Breast epithelium (tissue), 4 donors: ENCODE measurements at regions not wholly inside any gene's neighbourhood (a gene's known extent, or its start where the extent isn't known, plus 50 kb on each side); places are given as distances from the start of the nearest gene placed in this dataset.

Experiments used
- DNase-seq, 2 donors: peaks; one replicate each; pipeline ENCODE4 v3.0.0-alpha.2; 2019; ENCODE audit warnings: low spot score in 2 of 2
- H3K27ac ChIP-seq, 2 donors: fragments of 200-600 bp; sonication (generic) in 1 of 2; one replicate each; pipeline ENCODE4 v1.5.1; 2016 to 2019; ENCODE audit warnings: mild to moderate bottlenecking in 1 of 2
- H3K27me3 ChIP-seq, 2 donors: fragments of 200-600 bp; sonication (generic) in 1 of 2; one replicate each; pipeline versions ENCODE4 v1.5.1 to v1.6.0; 2017 to 2019; ENCODE audit warnings: control low read depth in 1 of 2, mild to moderate bottlenecking in 1 of 2
- H3K36me3 ChIP-seq: fragments of 200-600 bp; one replicate; pipeline ENCODE4 v1.5.1; 2019
- H3K4me1 ChIP-seq, 2 donors: fragments of 200-600 bp; sonication (generic); one replicate each; pipeline ENCODE4 v1.5.1; 2016 to 2019; ENCODE audit warnings: control low read depth in 1 of 2
- H3K4me3 ChIP-seq, 3 donors: fragments of 200-600 bp; sonication (generic); 1 replicate in 2 of 3; 2 replicates in 1 of 3; pipeline ENCODE4 v1.5.1; 2016 to 2019; ENCODE audit warnings: mild to moderate bottlenecking in 3 of 3, moderate library complexity in 2 of 3
- H3K9me3 ChIP-seq, 2 donors: fragments of 200-600 bp; sonication (generic) in 1 of 2; one replicate each; pipeline ENCODE4 v1.5.1; 2016 to 2019; ENCODE audit warnings: control low read depth in 1 of 2
- CTCF ChIP-seq, 3 donors: fragments of 450-650 bp; IDR thresholded peaks; one replicate each; pipeline ENCODE4 v1.5.1; 2016 to 2017; ENCODE audit warnings: antibody characterized with exemption in 3 of 3, mild to moderate bottlenecking in 3 of 3, moderate library complexity in 3 of 3
- POLR2A ChIP-seq: fragments of 450-650 bp; IDR thresholded peaks from one replicate; pipeline ENCODE4 v1.6.1; 2016; ENCODE audit warnings: antibody characterized with exemption, mild to moderate bottlenecking, moderate library complexity
- POLR2AphosphoS5 ChIP-seq, 3 donors: sonication (generic); formaldehyde crosslinking; IDR thresholded peaks; one replicate each; pipeline ENCODE4 v1.6.1; 2017; ENCODE audit warnings: antibody characterized with exemption in 3 of 3
- intact Hi-C: fragments of 100-400 bp; cut with DNase I; formaldehyde crosslinking; loops from one replicate; pipeline ENCODE4 v1.15.1; 2023; ENCODE audit warnings: low total_unique reads

DNA sequence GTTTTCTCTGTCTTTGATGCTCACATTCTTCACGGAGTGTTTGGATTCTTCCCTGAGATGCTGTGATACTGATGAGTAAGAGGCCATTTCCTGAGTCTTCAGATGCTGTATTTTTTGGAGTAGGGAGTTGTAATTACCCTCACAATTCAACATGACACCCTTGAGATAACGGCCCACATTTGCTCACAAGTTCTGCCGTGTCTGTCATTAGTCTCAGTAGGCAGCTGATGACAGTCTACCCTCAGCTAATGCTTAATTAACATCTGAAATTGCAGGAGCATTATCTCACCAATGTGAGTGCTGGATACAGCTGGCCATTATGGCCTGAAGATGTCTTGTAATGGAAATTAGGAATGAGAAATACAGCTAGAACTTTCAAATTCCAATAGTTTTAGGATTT, 307.1 kb upstream of the ADCY2 start:
- Histone ChIP-seq H3K27me3 (no peaks in the 10 kb centered on the region), H3K9me3 (peaks cover 0 to 5% of the 10 kb centered on the region in 2 donors), H3K4me1 (no peaks in the 10 kb centered on the region), H3K36me3 (no peaks in the 10 kb centered on the region), H3K4me3 (no peak overlapping the region), H3K27ac (no peak overlapping the region)
- TF ChIP-seq CTCF (IDR thresholded peaks at IDR 0.05) (no peak), POLR2AphosphoS5 (IDR thresholded peaks at IDR 0.05) (no peak), POLR2A (no peak)
- no peak for DNase-seq
- intact Hi-C loops = no loop called here

DNA sequence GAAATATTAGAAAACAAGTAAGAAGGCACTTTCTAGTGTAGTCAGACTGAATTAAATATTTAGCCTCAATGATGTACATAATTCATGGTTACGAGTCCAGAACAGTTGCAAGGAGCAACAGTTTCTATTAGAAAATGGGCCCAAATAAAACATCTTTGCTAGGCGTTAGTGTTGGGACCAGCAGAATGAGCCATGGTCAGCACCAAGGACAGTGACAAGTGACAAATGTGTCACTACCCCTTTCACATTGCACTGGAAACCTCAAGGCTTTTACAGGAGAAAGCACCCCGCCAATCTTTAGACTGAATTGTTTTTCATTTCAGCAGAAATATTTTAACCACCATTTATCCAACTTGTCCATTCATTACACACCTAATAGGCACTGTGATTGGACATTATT, 301.3 kb upstream of the ADCY2 start:
- Histone ChIP-seq H3K27ac (no peak overlapping the region), H3K36me3 (no peaks in the 10 kb centered on the region), H3K27me3 (no peaks in the 10 kb centered on the region), H3K4me1 (no peaks in the 10 kb centered on the region), H3K4me3 (no peak overlapping the region), H3K9me3 (no peaks in the 10 kb centered on the region)
- DNase-seq = no peak
- no peak for TF ChIP-seq POLR2AphosphoS5 (IDR thresholded peaks at IDR 0.05)
- no peak for TF ChIP-seq CTCF (IDR thresholded peaks at IDR 0.05)
- TF ChIP-seq POLR2A = no peak
- intact Hi-C loops = loop anchor here (5.0 kb wide), 1 partner anchor 407 kb away; no protein-coding TSS in a partner anchor

DNA sequence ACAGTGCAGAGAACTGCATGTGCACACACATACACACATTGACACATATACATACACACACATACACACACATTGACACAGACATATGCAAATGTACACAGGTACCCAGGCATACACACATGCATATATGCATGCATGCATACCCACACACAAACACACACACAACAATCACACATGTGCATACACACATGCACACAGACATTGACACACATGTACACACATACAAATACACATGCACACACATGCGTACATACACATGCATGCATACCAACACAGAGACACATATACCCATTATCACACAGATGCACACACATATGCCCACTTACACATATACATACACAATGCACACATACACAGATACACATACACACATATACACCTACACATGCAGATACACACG, 299.6 kb upstream of the ADCY2 start:
- H3K4me1 ChIP-seq = no peaks in the 10 kb centered on the region
- intact Hi-C loops = loop anchor here (5.0 kb wide), 1 partner anchor 409 kb away; no protein-coding TSS in a partner anchor
- no peak overlapping the region for H3K27ac ChIP-seq
- TF ChIP-seq POLR2A = no peak
- TF ChIP-seq POLR2AphosphoS5 (IDR thresholded peaks at IDR 0.05) = no peak
- no peak for TF ChIP-seq CTCF (IDR thresholded peaks at IDR 0.05)
- H3K27me3 ChIP-seq = no peaks in the 10 kb centered on the region
- no peak overlapping the region for H3K4me3 ChIP-seq
- H3K36me3 ChIP-seq = no peaks in the 10 kb centered on the region
- no peak for DNase-seq
- no peaks in the 10 kb centered on the region for H3K9me3 ChIP-seq

DNA sequence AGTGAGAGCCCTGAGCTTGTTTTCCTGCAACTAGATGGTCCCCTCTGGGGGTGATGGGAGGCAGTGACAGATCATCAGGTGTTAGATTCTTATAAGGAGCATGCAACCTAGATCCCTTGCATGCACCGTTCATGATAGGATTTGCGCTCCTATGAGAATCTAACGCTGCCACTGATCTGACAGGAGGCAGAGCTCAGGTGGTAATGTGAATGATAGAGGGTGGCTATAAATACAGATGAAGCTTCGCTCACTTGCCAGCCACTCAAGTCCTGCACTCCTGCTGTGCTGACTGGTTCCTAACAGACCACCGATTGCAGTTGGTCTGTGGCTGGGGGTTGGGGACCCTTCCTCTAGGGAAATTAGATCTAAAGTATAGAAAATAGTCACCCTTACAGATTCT, 290.6 kb upstream of the ADCY2 start:
- Histone ChIP-seq H3K27me3 (no peaks in the 10 kb centered on the region), H3K9me3 (no peaks in the 10 kb centered on the region), H3K36me3 (no peaks in the 10 kb centered on the region), H3K4me1 (no peaks in the 10 kb centered on the region), H3K27ac (no peak overlapping the region), H3K4me3 (no peak overlapping the region)
- TF ChIP-seq POLR2AphosphoS5 (IDR thresholded peaks at IDR 0.05) (no peak), CTCF (IDR thresholded peaks at IDR 0.05) (no peak), POLR2A (no peak)
- intact Hi-C loops = no loop called here
- no peak for DNase-seq

GRCh38 chr5:7117961-7118360, 278.0 kb upstream of the ADCY2 start:
- no peak overlapping the region for H3K27ac ChIP-seq
- H3K4me1 ChIP-seq = no peaks in the 10 kb centered on the region
- H3K36me3 ChIP-seq = no peaks in the 10 kb centered on the region
- H3K4me3 ChIP-seq = no peak overlapping the region
- peaks cover 3 to 6% of the 10 kb centered on the region in 2 donors for H3K9me3 ChIP-seq
- intact Hi-C loops = no loop called here
- TF ChIP-seq POLR2AphosphoS5 (IDR thresholded peaks at IDR 0.05) (no peak), POLR2A (no peak), CTCF (IDR thresholded peaks at IDR 0.05) (no peak)
- H3K27me3 ChIP-seq = no peaks in the 10 kb centered on the region
- DNase-seq = no peak
